SK-N-SH treated with all-trans-retinoic acid at 6 μM for 48 hours (cell line): ENCODE measurements at regions not wholly inside any gene's neighbourhood (a gene's known extent, or its start where the extent isn't known, plus 50 kb on each side); places are given as distances from the start of the nearest gene placed in this dataset.

Experiments
- ATAC-seq: fragments of 200-7000 bp; cut with Tn5 transposase; 3 replicates; pipeline ENCODE4 v1.9.1; 2020; ENCODE audit warnings: mild to moderate bottlenecking, moderate library complexity
- ARNTL ChIP-seq: fragments of 450-650 bp; formaldehyde crosslinking; IDR thresholded peaks from 2 replicates; pipeline ENCODE4 v1.5.0; 2020; ENCODE audit warnings: low read depth, mild to moderate bottlenecking, moderate library complexity, borderline replicate concordance
- BACH2 ChIP-seq: fragments of 250-450 bp; sonication (Bioruptor Pico); IDR thresholded peaks from 2 replicates; pipeline ENCODE4 v1.9.0; 2021; ENCODE audit warnings: mild to moderate bottlenecking, borderline replicate concordance
- CSDC2 ChIP-seq: fragments of 250-450 bp; sonication (Bioruptor Pico); IDR thresholded peaks from 2 replicates; pipeline ENCODE4 v1.5.0; 2020; ENCODE audit warnings: mild to moderate bottlenecking, moderate library complexity
- ESRRG ChIP-seq: fragments of 250-450 bp; sonication (Bioruptor Pico); IDR thresholded peaks from 2 replicates; pipeline ENCODE4 v1.6.1; 2021; ENCODE audit warnings: mild to moderate bottlenecking
- GLIS3 ChIP-seq: fragments of 250-450 bp; sonication (Bioruptor Pico); IDR thresholded peaks from 2 replicates; pipeline ENCODE4 v1.5.0; 2020; ENCODE audit warnings: mild to moderate bottlenecking, moderate library complexity
- ISL1 ChIP-seq: fragments of 250-450 bp; sonication (Bioruptor Pico); IDR thresholded peaks from 2 replicates; pipeline ENCODE4 v2.1.2; 2022; ENCODE audit warnings: mild to moderate bottlenecking, moderate library complexity
- OSR1 ChIP-seq: fragments of 250-450 bp; sonication (Bioruptor Pico); IDR thresholded peaks from 2 replicates; pipeline ENCODE4 v1.8.0; 2022; ENCODE audit warnings: moderate library complexity, mild to moderate bottlenecking, inconsistent platforms
- PPARA ChIP-seq: fragments of 250-450 bp; sonication (Bioruptor Pico); IDR thresholded peaks from 2 replicates; pipeline ENCODE4 v1.5.0; 2020; ENCODE audit warnings: mild to moderate bottlenecking, borderline replicate concordance
- RARB ChIP-seq: fragments of 250-450 bp; sonication (Bioruptor Pico); IDR thresholded peaks from 2 replicates; pipeline ENCODE4 v1.8.0; 2021; ENCODE audit warnings: mild to moderate bottlenecking, moderate library complexity
- SNAI2 ChIP-seq: fragments of 250-450 bp; sonication (Bioruptor Pico); IDR thresholded peaks from 2 replicates; pipeline ENCODE4 v1.5.0; 2020; ENCODE audit warnings: mild to moderate bottlenecking, moderate library complexity
- TCF4 ChIP-seq: fragments of 250-450 bp; sonication (Bioruptor Pico); IDR thresholded peaks from 2 replicates; pipeline ENCODE4 v1.8.0; 2021; ENCODE audit warnings: mild to moderate bottlenecking, moderate library complexity, borderline replicate concordance
- TOX ChIP-seq: fragments of 250-450 bp; sonication (Bioruptor Pico); IDR thresholded peaks from 2 replicates; pipeline ENCODE4 v1.8.0; 2021; ENCODE audit warnings: mild to moderate bottlenecking, moderate library complexity, borderline replicate concordance
- ZC3H10 ChIP-seq: fragments of 250-450 bp; sonication (Bioruptor Pico); IDR thresholded peaks from 2 replicates; pipeline ENCODE4 v1.5.1; 2021; ENCODE audit warnings: mild to moderate bottlenecking, moderate library complexity
- ZFP30 ChIP-seq: fragments of 450-650 bp; formaldehyde crosslinking; IDR thresholded peaks from 2 replicates; pipeline ENCODE4 v1.5.0; 2022; ENCODE audit warnings: mild to moderate bottlenecking, moderate library complexity
- ZNF565 ChIP-seq: fragments of 450-650 bp; formaldehyde crosslinking; conservative IDR thresholded peaks from 2 replicates; pipeline ENCODE4 v1.5.0; 2020; ENCODE audit warnings: low read depth, mild to moderate bottlenecking, moderate library complexity
- ZNF70 ChIP-seq: fragments of 450-650 bp; formaldehyde crosslinking; IDR thresholded peaks from 2 replicates; pipeline ENCODE4 v1.5.0; 2020; ENCODE audit warnings: mild to moderate bottlenecking, moderate library complexity
- ZNF8 ChIP-seq: fragments of 450-650 bp; formaldehyde crosslinking; IDR thresholded peaks from 2 replicates; pipeline ENCODE4 v1.5.0; 2020; ENCODE audit warnings: mild to moderate bottlenecking, moderate library complexity
- TF ChIP-seq, protein P1 (sequence below): fragments of 250-450 bp; sonication (Bioruptor Pico); IDR thresholded peaks from 2 replicates; pipeline ENCODE4 v1.5.1; 2020; ENCODE audit warnings: low read depth, mild to moderate bottlenecking, moderate library complexity
- TF ChIP-seq, protein P2 (sequence below): fragments of 250-450 bp; sonication (Bioruptor Pico); IDR thresholded peaks from 2 replicates; pipeline ENCODE4 v1.8.0; 2021; ENCODE audit warnings: low read depth, mild to moderate bottlenecking, moderate library complexity, borderline replicate concordance
- TF ChIP-seq, protein P3 (sequence below): fragments of 250-450 bp; sonication (Bioruptor Pico); IDR thresholded peaks from 2 replicates; pipeline ENCODE4 v1.5.1; 2021; ENCODE audit warnings: mild to moderate bottlenecking, moderate library complexity
- TF ChIP-seq, protein P4 (sequence below): fragments of 250-450 bp; sonication (Bioruptor Pico); IDR thresholded peaks from 2 replicates; pipeline ENCODE4 v1.5.0; 2020; ENCODE audit warnings: mild to moderate bottlenecking, moderate library complexity
- TF ChIP-seq, protein P5 (sequence below): fragments of 250-450 bp; sonication (Bioruptor Pico); IDR thresholded peaks from 2 replicates; pipeline ENCODE4 v1.8.0; 2020; ENCODE audit warnings: mild to moderate bottlenecking, moderate library complexity, borderline replicate concordance

DNA sequence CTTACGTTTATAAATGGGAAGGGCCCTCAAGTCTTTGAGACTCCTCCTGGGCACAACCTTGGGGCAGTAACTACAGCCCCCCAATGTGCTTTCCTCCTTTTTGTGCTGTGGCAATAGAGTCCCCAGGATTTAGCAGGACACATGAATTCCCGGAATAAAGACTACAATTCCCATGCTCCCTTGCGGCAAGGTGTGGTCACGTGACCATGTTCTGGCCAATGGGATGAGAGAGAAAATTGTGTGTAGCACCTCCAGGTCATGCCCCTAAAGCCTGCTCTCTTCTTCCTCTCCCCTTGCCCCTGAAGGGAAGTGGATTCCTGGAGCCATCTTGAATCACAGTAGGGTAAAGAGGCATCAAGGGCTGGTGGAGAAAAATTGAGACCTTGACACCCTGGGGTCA, 295.1 kb upstream of the SFSWAP start (continued):
- TF ChIP-seq, protein P1, sequence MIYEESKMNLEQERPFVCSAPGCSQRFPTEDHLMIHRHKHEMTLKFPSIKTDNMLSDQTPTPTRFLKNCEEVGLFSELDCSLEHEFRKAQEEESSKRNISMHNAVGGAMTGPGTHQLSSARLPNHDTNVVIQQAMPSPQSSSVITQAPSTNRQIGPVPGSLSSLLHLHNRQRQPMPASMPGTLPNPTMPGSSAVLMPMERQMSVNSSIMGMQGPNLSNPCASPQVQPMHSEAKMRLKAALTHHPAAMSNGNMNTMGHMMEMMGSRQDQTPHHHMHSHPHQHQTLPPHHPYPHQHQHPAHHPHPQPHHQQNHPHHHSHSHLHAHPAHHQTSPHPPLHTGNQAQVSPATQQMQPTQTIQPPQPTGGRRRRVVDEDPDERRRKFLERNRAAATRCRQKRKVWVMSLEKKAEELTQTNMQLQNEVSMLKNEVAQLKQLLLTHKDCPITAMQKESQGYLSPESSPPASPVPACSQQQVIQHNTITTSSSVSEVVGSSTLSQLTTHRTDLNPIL (CRISPR knock-in tag): no peak
- TF ChIP-seq ZNF8 (CRISPR knock-in tag): no peak
- TF ChIP-seq, protein P2, sequence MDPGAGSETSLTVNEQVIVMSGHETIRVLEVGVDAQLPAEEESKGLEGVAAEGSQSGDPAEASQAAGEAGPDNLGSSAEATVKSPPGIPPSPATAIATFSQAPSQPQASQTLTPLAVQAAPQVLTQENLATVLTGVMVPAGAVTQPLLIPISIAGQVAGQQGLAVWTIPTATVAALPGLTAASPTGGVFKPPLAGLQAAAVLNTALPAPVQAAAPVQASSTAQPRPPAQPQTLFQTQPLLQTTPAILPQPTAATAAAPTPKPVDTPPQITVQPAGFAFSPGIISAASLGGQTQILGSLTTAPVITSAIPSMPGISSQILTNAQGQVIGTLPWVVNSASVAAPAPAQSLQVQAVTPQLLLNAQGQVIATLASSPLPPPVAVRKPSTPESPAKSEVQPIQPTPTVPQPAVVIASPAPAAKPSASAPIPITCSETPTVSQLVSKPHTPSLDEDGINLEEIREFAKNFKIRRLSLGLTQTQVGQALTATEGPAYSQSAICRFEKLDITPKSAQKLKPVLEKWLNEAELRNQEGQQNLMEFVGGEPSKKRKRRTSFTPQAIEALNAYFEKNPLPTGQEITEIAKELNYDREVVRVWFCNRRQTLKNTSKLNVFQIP (CRISPR knock-in tag): no peak
- TF ChIP-seq TCF4: no peak
- no peak for TF ChIP-seq ZNF70 (CRISPR knock-in tag)
- no peak for TF ChIP-seq ESRRG (CRISPR knock-in tag)
- no peak for TF ChIP-seq TOX (CRISPR knock-in tag)
- no peak for TF ChIP-seq GLIS3 (CRISPR knock-in tag)
- TF ChIP-seq, protein P3, sequence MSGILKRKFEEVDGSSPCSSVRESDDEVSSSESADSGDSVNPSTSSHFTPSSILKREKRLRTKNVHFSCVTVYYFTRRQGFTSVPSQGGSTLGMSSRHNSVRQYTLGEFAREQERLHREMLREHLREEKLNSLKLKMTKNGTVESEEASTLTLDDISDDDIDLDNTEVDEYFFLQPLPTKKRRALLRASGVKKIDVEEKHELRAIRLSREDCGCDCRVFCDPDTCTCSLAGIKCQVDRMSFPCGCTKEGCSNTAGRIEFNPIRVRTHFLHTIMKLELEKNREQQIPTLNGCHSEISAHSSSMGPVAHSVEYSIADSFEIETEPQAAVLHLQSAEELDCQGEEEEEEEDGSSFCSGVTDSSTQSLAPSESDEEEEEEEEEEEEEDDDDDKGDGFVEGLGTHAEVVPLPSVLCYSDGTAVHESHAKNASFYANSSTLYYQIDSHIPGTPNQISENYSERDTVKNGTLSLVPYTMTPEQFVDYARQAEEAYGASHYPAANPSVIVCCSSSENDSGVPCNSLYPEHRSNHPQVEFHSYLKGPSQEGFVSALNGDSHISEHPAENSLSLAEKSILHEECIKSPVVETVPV (CRISPR knock-in tag): no peak
- TF ChIP-seq BACH2: no peak
- no peak for TF ChIP-seq RARB (CRISPR knock-in tag)
- TF ChIP-seq OSR1 (CRISPR knock-in tag): no peak
- TF ChIP-seq CSDC2 (CRISPR knock-in tag): no peak
- TF ChIP-seq ZC3H10 (CRISPR knock-in tag): no peak
- TF ChIP-seq, all 23 proteins: peak for 0

DNA sequence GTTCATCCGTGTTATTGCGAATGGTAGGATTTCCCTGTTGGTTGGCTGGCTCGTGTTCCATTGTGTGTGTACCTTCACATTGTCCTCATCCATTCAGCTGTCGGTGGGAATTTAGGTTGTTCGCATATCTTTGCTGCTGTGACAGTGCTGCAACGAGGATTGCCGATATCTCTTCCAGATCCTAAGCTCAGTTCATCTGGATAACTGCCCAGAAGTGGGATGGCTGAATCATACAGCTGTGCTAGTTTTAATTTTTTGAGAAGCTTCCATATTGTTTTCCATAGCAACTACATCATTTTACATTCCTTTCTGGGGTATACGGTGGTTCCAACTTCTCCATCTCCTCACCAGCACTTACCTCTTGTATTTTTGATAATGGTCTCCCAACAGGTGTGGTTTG, 292.8 kb upstream of the SFSWAP start:
- no peak for ATAC-seq

More for the DNA sequence above, 292.8 kb upstream of the SFSWAP start:
- no peak for TF ChIP-seq ZNF565
- TF ChIP-seq ZNF8 (CRISPR knock-in tag): no peak
- no peak for TF ChIP-seq TOX (CRISPR knock-in tag)
- TF ChIP-seq ZC3H10 (CRISPR knock-in tag): no peak
- TF ChIP-seq ISL1 (CRISPR knock-in tag): no peak
- TF ChIP-seq, protein P1 (CRISPR knock-in tag): no peak
- no peak for TF ChIP-seq SNAI2
- TF ChIP-seq, protein P4, sequence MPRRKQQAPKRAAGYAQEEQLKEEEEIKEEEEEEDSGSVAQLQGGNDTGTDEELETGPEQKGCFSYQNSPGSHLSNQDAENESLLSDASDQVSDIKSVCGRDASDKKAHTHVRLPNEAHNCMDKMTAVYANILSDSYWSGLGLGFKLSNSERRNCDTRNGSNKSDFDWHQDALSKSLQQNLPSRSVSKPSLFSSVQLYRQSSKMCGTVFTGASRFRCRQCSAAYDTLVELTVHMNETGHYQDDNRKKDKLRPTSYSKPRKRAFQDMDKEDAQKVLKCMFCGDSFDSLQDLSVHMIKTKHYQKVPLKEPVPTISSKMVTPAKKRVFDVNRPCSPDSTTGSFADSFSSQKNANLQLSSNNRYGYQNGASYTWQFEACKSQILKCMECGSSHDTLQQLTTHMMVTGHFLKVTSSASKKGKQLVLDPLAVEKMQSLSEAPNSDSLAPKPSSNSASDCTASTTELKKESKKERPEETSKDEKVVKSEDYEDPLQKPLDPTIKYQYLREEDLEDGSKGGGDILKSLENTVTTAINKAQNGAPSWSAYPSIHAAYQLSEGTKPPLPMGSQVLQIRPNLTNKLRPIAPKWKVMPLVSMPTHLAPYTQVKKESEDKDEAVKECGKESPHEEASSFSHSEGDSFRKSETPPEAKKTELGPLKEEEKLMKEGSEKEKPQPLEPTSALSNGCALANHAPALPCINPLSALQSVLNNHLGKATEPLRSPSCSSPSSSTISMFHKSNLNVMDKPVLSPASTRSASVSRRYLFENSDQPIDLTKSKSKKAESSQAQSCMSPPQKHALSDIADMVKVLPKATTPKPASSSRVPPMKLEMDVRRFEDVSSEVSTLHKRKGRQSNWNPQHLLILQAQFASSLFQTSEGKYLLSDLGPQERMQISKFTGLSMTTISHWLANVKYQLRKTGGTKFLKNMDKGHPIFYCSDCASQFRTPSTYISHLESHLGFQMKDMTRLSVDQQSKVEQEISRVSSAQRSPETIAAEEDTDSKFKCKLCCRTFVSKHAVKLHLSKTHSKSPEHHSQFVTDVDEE: no peak
- TF ChIP-seq, protein P3 (CRISPR knock-in tag): no peak
- TF ChIP-seq ARNTL (CRISPR knock-in tag): no peak
- no peak for TF ChIP-seq ZNF70 (CRISPR knock-in tag)
- TF ChIP-seq ESRRG (CRISPR knock-in tag): no peak
- no peak for TF ChIP-seq PPARA (CRISPR knock-in tag)
- no peak for TF ChIP-seq ZFP30 (CRISPR knock-in tag)
- TF ChIP-seq, protein P5, sequence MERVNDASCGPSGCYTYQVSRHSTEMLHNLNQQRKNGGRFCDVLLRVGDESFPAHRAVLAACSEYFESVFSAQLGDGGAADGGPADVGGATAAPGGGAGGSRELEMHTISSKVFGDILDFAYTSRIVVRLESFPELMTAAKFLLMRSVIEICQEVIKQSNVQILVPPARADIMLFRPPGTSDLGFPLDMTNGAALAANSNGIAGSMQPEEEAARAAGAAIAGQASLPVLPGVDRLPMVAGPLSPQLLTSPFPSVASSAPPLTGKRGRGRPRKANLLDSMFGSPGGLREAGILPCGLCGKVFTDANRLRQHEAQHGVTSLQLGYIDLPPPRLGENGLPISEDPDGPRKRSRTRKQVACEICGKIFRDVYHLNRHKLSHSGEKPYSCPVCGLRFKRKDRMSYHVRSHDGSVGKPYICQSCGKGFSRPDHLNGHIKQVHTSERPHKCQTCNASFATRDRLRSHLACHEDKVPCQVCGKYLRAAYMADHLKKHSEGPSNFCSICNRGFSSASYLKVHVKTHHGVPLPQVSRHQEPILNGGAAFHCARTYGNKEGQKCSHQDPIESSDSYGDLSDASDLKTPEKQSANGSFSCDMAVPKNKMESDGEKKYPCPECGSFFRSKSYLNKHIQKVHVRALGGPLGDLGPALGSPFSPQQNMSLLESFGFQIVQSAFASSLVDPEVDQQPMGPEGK: no peak
- no peak for TF ChIP-seq BACH2
- no peak for TF ChIP-seq CSDC2 (CRISPR knock-in tag)
